Tibial artery (tissue), 4 donors: ENCODE measurements at regions not wholly inside any gene's neighbourhood (a gene's known extent, or its start where the extent isn't known, plus 50 kb on each side); places are given as distances from the start of the nearest gene placed in this dataset.

Experiments
- DNase-seq, 2 donors: peaks; one replicate each; pipeline ENCODE4 v3.0.0-alpha.2; 2019
- H3K27ac ChIP-seq, 2 donors: fragments of 200-600 bp; sonication (generic) in 1 of 2; 1 replicate in 1 of 2; 2 replicates in 1 of 2; pipeline ENCODE4 v1.5.1; 2018 to 2019; ENCODE audit warnings: mild to moderate bottlenecking in 1 of 2
- H3K27me3 ChIP-seq, 2 donors: fragments of 200-600 bp; sonication (generic) in 1 of 2; one replicate each; pipeline versions ENCODE4 v1.5.1 to v1.6.0; 2016 to 2019
- H3K36me3 ChIP-seq, 3 donors: fragments of 200-600 bp; sonication (generic) in 2 of 3; one replicate each; pipeline ENCODE4 v1.5.1; 2016 to 2019; ENCODE audit warnings: mild to moderate bottlenecking in 2 of 3
- H3K4me1 ChIP-seq, 4 donors: fragments of 200-600 bp; sonication (generic) in 2 of 4; 1 replicate in 3 of 4; 2 replicates in 1 of 4; pipeline ENCODE4 v1.5.1; 2016 to 2019
- H3K4me3 ChIP-seq, 2 donors: fragments of 200-600 bp; sonication (generic) in 1 of 2; 1 replicate in 1 of 2; 2 replicates in 1 of 2; pipeline ENCODE4 v1.5.1; 2018 to 2019; ENCODE audit warnings: mild to moderate bottlenecking in 2 of 2
- H3K9me3 ChIP-seq, 3 donors: fragments of 200-600 bp; sonication (generic) in 1 of 3; one replicate each; pipeline ENCODE4 v1.5.1; 2016 to 2019
- CTCF ChIP-seq, 2 experiments: fragments of 200-600 bp in 1 of 2; fragments of 450-650 bp in 1 of 2; IDR thresholded peaks; one replicate each; pipeline ENCODE4 v1.5.1; 2017 to 2019; ENCODE audit warnings: antibody characterized with exemption in 2 of 2, mild to moderate bottlenecking in 1 of 2, moderate library complexity in 1 of 2
- intact Hi-C: fragments of 100-400 bp; cut with DNase I; formaldehyde crosslinking; loops from one replicate; pipeline ENCODE4 v1.15.0; 2023; ENCODE audit warnings: low total_unique reads

- no peaks in the 10 kb centered on the region for H3K36me3 ChIP-seq
- no peaks in the 10 kb centered on the region for H3K4me1 ChIP-seq
- intact Hi-C loops: no loop called here
- H3K27ac ChIP-seq: no peak overlapping the region
- no peak for DNase-seq
- no peaks in the 10 kb centered on the region for H3K27me3 ChIP-seq
- H3K4me3 ChIP-seq: no peak overlapping the region
- no peak for TF ChIP-seq CTCF (IDR thresholded peaks at IDR 0.05)
- H3K9me3 ChIP-seq: no peaks in the 10 kb centered on the region
These were observed 510.3 kb downstream of the ZIC1 start for GRCh38 chr3:147919496-147919895.

- H3K27ac ChIP-seq: no peak overlapping the region
- intact Hi-C loops: no loop called here
- no peak for TF ChIP-seq CTCF (IDR thresholded peaks at IDR 0.05)
- H3K4me1 ChIP-seq: no peaks in the 10 kb centered on the region
- no peak for DNase-seq
- H3K36me3 ChIP-seq: no peaks in the 10 kb centered on the region
- no peaks in the 10 kb centered on the region for H3K27me3 ChIP-seq
- no peaks in the 10 kb centered on the region for H3K9me3 ChIP-seq
- no peak overlapping the region for H3K4me3 ChIP-seq
These were observed 511.9 kb downstream of the ZIC1 start for GRCh38 chr3:147921051-147921450.

- Histone ChIP-seq H3K27me3 (no peaks in the 10 kb centered on the region), H3K4me3 (no peak overlapping the region), H3K4me1 (no peaks in the 10 kb centered on the region), H3K9me3 (no peaks in the 10 kb centered on the region), H3K27ac (no peak overlapping the region), H3K36me3 (no peaks in the 10 kb centered on the region)
- TF ChIP-seq CTCF (IDR thresholded peaks at IDR 0.05): no peak
- intact Hi-C loops: no loop called here
- DNase-seq: peak in 1 of 2 donors; percentile 43
These were observed 515.6 kb downstream of the ZIC1 start for GRCh38 chr3:147924755-147925154.

GRCh38 chr3:147925272-147925671, 516.1 kb downstream of the ZIC1 start:
- no peak overlapping the region for H3K4me3 ChIP-seq
- peaks cover 0 to 3% (median under 1%) of the 10 kb centered on the region in 4 donors for H3K4me1 ChIP-seq
- intact Hi-C loops: no loop called here
- DNase-seq: no peak
- H3K27me3 ChIP-seq: no peaks in the 10 kb centered on the region
- TF ChIP-seq CTCF (IDR thresholded peaks at IDR 0.05): no peak
- no peaks in the 10 kb centered on the region for H3K36me3 ChIP-seq
- no peaks in the 10 kb centered on the region for H3K9me3 ChIP-seq
- no peak overlapping the region for H3K27ac ChIP-seq

- Histone ChIP-seq H3K9me3 (no peaks in the 10 kb centered on the region), H3K36me3 (no peaks in the 10 kb centered on the region), H3K27ac (no peak overlapping the region), H3K4me1 (peaks cover 0 to 7% (median 2%) of the 10 kb centered on the region in 4 donors), H3K27me3 (no peaks in the 10 kb centered on the region), H3K4me3 (no peak overlapping the region)
- no peak for DNase-seq
- TF ChIP-seq CTCF (IDR thresholded peaks at IDR 0.05): no peak
- intact Hi-C loops: no loop called here
These were observed 521.2 kb downstream of the ZIC1 start for GRCh38 chr3:147930232-147930807.
